GM12873 (cell line): ENCODE measurements at regions not wholly inside any gene's neighbourhood (a gene's known extent, or its start where the extent isn't known, plus 50 kb on each side); places are given as distances from the start of the nearest gene placed in this dataset.

Source experiments
- CTCF ChIP-seq: IDR thresholded peaks from 2 replicates; pipeline ENCODE4 v1.5.1; 2012; ENCODE audit warnings: low read depth, mild to moderate bottlenecking, moderate library complexity, low read length, control low read depth; ENCODE audit not compliant: insufficient read depth; ENCODE audit errors: missing control alignments

GRCh38 chr12:58811346-58811745, 109.0 kb downstream of the LRIG3 start:
- no peak for TF ChIP-seq CTCF

DNA sequence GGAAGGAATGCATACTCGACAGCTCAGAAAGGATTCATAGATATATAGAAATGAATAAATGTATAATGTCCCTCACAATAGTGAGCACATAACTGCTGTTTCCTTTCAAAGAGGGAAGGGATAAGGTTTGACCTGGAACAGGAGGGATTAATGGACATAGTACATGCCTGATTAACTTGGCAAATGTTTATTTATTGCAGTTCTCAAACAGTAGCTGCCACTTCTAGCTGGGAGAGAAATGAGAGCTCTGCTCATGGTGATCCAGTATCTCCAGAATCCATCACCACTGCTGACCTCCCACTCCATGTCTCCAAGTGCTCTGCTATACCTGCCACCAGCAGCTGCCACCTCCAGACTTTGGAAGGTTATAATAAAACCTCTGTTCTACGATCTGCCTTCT, 108.1 kb downstream of the LRIG3 start:
- TF ChIP-seq CTCF, result no peak

GRCh38 chr12:58814036-58814435, 106.3 kb downstream of the LRIG3 start:
- no peak for TF ChIP-seq CTCF

DNA sequence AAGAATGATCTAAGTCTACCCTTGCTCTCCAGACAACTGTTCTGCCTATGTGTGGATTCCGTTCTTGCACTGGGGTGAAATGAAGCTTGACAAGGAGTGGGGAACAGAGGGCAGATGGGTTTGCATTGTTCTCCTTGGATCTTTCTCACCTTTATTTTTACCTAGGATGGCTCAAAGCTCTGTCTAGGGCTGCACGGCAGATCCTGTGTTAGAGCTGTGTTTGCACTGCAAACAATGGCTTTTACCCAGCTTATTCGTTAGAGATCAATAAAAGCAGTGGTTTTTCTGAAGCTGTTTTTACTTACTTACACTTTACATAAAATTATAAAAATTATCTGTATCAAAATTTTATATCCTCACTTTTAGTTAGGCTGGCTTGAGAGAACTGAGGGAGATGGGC, 105.1 kb downstream of the LRIG3 start:
- TF ChIP-seq CTCF, result no peak

DNA sequence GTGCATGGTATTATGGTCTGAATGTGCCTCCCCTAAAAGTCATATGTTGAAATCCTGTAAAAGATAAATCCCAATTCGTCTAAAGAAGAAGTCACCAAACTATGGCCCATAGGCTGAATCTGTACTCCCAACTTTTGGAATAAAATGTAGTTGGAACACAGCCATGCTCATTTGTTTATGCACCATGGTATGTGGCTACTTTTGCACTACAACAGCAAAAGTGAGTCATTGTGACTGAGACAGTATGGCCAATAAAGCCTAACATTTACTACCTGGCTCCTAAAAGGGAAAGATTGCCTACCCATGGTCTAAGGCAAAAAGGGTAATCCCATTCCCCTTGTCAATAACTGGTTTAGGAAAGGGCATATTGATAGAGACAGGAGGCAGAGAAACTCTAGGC, 101.8 kb downstream of the LRIG3 start:
- no peak for TF ChIP-seq CTCF

DNA sequence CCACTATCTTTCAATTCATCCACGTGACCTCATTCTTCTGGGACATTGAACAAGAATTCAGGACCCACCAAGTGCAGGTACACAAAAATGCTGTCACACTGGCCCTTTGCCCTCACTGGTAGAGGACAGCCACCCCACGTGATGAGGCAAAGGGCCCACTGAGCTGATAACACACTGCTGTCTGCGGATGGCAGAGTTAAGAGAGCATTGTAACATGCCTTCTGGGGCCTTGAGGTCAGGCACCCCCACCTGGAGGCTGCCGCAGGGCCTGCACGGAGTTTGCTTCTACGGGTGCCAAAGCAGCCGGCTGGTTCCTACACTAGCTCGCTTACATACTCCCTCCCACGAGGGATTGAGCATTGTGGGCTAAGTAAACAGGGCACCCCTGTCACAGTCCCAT, 101.0 kb downstream of the LRIG3 start:
- no peak for TF ChIP-seq CTCF

DNA sequence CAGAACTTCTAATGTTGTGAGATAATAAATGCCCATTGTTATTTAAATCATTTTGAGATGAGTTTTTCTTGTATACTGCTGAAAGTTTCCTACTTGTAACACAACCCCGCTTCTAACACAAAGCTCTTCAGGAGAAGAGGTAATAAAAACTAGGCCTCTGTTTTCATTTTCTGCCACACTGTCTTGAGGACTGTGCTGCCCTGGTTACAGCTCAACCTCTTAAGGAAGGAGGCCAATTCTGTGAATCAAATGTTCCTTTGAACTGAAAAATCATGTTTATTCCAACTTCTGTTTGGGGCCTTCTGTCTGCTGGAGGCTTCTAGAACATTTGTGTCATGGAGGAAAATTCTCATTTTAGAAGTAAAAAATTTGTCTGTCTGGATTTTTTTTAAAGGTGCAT, 100.3 kb downstream of the LRIG3 start:
- TF ChIP-seq CTCF, result no peak
